Activated CD4-positive, alpha-beta T cell treated with anti-CD3 and anti-CD28 coated beads, Interleukin-2, Interleukin-6, amounts not matched to agents 100 ng/mL and 50 ng/mL, durations not matched to agents 16 hours and 8 hours (primary cell): ENCODE measurements at regions not wholly inside any gene's neighbourhood (a gene's known extent, or its start where the extent isn't known, plus 50 kb on each side); places are given as distances from the start of the nearest gene placed in this dataset.
"Not testable (repeated sequence)": the region's sequence is repeated elsewhere in the genome, so short reads cannot be mapped to it uniquely, and the experiment has no call there.

ENCODE experiments used
- DNase-seq: peaks from one replicate; pipeline ENCODE4 v3.0.0-alpha.2; 2020

DNA sequence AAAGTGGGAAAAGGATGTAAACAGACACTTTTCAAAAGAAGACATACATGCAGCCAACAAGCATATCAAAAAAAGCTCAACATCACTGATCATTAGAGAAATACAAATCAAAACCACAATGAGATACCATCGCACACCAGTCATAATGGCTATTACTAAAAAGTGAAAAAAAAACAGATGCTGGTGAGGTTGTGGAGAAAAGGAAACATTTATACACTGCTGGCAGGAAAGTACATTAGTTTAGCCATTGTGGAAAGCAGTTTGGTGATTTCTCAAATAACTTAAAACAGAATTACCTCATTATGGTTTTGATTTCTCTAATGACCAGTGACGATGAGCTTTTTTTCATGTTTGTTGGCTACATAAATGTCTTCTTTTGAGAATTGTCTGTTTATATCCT, 315.9 kb downstream of the SUCLA2 start:
- DNase-seq = not testable (repeated sequence)

DNA sequence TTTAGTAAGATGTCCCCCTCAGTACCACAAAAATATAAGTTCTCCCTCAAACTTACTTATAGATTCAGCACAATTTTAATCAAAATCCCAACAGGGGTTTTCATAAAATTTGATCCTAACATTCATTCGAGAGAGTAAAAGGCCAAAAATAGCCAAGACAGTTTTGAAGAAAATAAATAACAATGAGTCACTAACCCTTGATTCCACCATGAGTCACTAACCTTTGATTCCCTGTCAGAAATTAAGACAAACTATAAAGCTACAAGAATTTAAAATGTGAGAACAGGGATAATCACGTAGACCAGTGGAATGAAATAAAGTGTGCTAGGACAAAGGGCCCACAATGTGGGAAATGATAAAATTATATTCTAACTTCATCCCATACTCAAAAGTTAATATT, 320.3 kb downstream of the SUCLA2 start:
- no peak for DNase-seq

DNA sequence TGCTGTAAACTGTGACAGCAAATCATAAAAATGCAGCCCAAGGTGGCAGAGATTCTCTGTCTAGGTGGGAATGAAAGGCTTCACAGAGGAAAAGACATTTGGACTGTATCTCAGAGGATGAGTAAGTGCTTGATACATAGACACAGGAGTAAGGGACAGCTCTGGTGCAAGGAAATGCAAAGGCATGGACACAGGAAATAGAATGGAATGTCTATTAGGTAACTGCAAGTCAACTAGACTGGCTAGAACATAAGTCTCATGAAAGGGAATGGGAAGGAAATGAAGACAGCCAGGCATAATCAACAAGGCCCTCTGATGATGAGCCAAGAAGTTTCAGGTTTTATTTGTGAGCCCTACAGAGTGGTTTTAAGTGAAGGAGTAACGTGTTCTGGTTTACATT, 321.7 kb downstream of the SUCLA2 start:
- DNase-seq = no peak

DNA sequence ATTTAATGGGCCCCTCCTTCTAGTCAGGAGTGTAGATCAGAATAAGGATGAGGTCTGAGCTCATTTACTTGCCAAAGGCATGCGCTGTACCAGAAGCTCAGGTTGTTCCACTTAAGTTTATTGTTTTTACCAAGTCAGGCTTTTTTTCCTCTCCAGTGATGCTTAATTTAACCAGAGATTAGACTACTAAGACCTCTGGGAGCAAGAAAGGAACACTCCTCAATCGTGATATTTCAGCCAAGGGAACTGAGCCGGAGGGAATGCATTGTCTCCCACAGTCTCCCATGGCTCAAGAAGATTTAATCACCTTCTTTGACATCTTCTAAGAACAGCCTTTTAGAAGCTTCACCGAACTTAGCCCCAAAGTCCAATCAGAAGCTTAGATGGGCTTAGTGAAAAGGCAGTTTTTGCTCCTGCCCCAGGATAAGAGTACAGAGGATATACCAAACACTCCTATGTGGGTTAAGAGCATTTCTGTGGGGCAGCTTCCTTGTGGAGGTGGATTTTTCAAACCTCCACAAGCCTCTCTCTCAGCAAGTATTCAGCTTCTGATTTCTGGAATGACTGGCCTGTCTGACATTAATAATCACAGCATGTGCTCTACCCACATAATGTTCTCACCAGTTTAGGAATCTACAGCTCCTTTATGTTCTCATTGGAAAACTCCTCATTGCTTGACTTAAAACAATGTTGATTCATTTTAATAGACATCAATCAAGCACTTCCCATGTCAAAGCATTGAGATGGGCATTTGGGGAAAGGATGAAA, 322.7 kb downstream of the SUCLA2 start:
- no peak for DNase-seq

DNA sequence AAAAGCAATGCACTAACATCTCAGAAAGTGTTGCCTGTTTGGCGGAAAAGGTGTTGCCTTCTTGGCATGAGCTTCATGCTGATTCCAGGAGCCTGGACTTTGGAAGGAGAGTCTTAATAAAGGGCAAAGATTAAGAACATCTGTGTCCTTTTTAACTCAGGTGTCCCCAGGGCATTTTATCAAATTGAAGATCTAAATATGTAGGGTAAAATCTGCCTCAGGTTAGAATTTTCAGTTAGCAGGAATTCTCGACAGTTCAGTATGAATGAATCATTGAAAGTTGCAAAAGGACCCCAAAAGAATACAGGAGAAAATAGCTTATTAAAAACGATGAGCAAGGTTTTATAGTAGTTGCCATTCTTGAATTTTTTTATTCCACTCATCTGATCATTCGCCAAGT, 325.2 kb downstream of the SUCLA2 start:
- DNase-seq = no peak

DNA sequence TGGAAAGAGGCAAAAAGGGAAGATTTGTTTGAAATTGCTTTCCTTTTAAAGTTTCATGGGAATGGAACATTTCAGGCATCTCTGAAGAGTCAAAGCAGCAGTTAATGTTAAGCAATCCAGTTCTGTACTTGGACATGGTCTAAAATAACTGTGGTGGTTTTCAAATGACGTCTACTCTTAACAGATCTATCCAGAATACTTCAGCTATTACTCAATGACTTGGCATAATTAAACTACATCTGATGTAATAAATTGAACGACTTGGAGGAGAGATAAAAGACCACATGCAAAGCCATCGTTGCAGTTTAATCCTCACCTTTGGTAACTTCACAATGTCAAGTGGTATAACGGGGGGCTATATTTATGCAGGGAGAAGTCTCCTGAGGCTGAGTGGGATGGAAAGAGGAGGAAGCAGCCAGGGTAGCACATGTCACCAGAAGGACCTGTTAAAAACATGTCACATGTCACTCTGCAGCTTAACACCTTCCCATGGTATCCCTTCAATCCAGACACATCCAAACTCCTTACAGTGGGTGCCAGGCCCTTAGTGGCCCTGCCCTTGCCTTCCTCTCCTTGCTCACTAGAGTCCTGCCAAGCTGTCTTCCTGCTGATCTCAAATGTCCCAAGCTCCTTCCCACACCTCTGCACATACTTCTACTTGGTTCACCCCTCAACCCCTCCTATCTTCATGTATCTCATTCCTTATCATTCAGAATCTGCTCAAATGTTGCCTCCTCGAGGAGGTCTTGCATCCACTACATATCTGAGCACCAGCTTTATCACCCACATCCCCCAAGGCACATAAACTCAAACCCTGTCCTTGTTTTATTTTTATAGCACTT, 327.8 kb downstream of the SUCLA2 start:
- no peak for DNase-seq

DNA sequence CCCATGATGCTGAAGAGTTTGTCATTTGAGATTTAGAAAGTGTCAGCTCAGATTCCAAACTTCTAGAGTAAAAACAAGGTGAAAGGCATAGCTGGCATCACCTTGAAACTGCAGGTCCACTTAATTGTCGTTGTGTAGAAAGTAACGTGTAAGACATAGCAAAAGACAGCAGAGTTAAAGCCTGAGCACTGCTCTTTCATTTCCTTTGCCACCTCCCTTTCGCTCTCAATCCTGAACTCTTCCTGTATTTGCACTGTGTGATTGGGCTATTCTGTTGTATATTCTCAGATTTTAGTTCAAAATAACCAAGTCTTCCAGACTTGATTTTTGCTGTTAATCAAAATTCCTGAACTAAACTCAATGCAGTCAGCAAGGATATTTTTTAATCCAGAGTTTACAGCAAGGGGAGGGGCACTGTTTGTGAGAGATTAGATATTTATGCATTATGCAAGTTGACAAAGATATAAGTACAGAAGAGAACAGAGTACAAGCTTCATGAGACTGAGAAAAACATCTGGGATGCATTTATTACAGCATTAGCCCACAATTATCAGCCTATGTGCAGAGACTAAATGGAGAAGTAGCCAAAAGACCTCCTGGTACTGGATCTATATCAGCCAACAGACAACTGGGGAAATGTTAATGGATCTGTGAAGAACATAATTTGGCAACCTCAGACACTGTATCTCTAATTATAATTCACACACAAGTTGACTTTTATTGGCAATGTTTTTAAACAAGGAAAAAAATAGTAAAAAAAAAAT, 328.6 kb downstream of the SUCLA2 start:
- no peak for DNase-seq

DNA sequence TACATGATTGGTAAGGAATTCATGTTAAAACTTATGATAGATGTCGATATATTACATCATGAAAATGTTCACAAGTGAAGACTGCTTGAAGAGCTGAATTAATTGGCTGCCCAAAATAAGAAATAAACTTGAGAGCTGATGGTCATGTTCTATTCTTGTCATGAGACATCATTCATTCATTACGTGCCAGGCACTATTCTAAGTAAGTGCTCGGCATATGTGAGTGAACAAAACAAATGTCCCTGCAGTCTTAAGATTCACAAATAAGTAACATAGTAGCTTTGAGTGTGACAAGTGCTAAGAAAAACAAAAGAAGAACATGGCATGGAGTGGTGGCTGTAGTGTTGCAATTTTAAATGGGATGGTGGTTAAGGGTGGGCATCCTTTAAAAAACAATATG, 329.3 kb downstream of the SUCLA2 start:
- no peak for DNase-seq

DNA sequence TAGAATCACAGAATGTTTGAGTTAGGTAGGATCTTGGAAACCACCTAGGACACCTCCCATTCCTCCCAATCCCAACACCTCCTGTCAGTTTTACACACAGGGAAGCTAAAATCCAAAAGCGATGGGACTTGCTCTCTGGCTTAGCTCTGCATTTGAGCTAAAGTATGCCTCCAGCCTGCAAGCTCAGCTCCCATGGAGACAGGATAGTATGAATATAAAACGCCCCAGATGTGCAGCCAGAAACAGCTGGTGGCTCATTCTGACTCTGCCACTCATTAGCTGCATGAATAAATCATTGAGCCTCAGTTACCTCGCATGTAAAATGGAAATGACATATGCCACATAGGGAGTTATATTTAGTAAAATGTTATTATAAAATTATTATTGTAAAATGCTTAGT, 336.0 kb downstream of the SUCLA2 start:
- no peak for DNase-seq

DNA sequence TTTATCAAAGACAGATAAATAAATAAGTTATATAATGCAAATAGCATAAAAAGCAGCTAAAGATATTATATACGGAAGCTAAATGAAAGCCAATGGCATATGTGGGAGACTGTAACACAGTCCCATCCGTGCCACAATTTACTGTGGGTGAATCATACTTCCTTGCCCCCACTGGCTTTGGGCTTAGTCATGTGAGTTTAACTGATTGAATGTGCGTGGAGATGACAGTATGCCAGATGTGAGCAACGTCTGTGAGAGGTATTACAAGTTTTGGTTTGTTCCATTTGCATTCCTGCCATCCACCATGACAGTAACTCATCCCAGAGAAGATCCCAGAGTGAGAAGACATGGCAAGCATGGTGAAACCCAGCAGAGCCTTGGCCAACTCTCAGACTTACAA, 340.0 kb downstream of the SUCLA2 start:
- no peak for DNase-seq

DNA sequence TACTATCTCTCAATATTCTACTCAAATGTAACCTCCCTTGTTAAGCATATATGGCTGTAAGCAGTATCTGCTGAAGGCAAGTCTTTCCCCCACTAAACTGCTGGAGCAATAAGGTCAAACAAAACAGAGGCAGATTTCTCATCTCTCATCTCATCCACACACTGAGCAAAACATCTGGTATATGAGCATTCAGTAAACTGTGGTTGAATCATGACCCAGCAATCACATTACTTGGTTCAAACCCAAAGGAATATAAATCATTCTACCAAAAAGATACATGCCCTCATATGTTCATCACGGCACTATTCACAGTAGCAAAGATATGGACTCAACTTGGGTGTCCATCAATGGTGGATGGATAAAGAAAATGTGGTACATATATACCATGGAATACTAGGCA, 344.4 kb downstream of the SUCLA2 start:
- no peak for DNase-seq

DNA sequence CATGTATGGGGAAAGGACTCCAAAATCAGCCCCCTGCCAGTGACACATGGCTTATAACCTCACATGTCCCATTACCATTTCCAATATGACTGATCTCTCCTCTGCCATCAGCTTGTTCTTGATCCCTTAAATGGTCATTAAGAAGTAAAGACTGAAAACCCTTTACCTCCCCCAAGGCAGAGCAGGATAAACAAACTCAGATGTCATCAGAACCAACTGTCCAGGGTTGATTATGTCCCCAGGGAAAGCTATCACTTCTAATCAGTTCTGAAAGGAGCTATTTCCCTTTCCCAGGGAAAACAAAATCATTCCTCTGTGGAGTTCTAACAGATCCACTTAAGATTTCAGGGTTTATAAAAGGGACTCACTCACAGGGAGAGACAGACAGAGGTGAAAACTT, 350.9 kb downstream of the SUCLA2 start:
- no peak for DNase-seq

DNA sequence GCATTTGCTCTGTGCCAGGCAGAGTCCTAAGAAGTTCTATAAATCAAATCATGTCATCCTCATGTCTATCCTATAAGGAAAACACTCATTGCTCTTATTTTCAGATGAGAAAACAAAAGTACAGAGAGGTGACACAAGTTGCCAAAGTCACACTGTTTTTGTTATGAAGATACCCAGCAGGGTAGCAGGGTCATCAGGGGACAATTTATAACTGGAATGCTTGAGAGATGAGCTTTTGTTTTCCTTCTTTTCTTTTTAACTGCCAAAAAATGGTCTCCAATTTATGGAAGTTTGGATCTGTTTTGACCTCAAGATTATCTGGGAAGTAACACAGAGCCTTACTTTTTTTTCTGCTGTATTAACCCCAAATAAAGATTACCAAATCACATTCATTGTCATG, 354.1 kb downstream of the SUCLA2 start:
- DNase-seq = no peak

DNA sequence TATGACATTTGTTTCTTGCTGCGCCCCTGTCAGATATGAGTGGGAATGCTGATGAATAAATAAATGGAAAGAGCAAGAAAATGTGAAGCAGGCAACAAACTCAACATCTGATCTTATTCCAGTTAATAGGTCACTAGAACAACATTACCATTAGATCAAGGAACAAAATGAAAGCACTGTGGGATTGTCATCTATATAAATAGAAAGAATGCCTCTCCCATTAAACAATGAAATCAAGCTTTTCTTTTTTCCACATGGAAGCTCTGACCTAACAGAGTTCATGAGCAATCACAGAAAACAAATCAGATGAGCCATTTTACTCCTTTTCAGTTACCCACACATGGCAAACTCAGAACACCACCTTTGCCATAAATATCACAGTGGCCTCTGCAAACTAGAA, 354.8 kb downstream of the SUCLA2 start:
- no peak for DNase-seq

DNA sequence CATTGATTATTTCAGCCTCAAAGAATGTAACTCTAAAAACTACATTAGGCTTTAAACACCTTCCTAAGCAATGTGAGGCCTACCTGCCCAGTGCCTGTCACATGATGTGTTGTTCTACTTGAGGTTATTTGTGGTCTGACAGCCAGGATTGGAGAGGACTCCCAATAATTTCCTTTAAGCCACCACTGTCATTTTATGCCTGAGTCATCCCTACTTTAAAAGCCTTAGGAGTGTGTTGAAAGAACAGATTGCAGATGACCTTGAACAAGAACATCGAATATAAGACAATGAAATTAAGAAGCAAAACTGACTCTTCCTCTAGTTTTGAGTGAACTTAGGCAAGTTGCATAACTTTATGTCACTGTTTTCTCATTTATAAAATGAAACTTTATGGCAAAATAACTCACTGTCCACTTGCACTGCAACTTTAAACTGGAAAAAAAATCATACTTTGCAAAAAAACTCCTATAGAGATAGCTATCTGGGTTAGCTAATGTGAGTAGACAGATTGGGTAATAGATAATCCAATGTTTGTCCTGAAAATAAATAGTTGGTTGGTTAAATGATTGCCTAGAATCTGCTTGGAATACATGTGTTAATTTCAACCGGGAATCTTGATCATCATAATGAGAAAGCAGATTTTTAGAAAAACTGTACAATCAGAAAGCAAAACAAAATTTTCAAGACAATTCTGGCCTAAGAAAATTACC, 361.2 kb downstream of the SUCLA2 start:
- DNase-seq = no peak

DNA sequence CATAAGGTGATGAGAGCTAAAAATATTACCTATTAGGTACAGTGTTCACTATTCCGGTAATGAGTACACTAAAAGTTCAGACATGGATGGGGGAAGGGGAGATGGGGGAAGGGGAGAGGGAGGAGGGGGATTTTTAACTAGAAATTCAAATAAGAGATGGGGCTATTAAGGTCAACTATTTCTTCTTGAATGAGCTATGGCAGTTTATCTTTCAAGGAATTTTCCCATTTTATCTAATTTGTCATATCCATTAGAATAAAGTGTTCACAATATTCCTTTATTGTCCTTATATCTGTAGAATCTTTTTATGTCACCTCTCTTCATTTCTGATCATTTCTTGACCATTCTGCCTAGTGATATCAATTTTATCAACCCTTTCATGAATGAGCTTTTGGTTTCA, 362.4 kb downstream of the SUCLA2 start:
- no peak for DNase-seq

DNA sequence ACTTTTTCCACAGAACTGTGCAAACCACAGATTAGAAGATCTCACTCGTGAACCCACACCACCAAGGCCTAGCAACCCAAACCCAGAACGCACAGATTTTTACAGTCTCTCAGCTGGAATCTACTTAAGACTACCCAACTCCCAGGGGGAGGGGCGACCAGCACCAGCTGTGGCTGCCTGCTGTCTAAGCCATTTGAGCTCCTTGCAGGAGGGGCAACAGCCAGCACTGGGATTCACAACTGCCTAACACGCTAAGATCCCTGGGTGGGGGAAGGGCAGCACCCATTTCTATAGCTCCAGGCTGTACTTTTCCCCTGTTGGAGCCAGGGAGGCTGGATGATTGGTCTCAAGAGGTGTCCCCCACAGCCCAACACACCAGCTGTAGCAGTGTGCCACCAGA, 368.8 kb downstream of the SUCLA2 start:
- DNase-seq = no peak

DNA sequence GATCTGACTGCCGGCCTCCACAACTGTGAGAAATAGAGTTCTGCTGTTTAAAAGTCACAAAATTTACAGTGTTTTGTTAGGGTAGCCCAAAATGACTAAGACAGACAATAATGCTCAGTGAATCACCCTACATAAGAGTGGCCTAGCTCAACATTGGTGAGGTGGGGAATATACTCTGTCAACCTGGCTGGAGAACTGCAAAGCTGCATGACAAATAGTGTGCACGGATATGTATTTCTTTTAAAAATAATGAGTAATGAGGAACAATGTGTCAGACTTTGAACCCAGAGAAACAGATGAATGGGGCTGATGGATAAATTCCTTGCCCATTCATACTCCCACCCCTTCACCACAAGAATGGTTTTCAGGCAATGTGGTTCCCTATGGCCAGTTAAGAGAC, 372.4 kb downstream of the SUCLA2 start:
- DNase-seq = no peak

DNA sequence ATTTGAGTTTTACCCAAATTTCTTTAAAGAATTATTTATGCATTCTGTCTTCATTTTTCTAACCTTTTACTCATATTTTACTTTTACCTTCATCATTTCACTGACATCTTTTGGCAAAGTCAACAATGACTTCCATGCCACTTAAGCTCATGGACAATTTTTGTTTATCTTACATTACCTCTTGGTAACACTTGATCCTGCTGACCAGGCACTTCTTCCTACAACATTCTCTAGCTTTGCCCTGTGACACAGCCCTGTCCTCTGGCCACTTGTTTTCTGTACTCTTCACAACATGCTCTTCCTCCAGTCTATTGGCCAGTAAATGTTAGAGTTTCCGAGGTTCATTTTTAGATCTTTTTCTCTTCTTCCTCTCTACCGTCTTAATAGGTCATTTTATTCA, 377.2 kb downstream of the SUCLA2 start:
- no peak for DNase-seq

DNA sequence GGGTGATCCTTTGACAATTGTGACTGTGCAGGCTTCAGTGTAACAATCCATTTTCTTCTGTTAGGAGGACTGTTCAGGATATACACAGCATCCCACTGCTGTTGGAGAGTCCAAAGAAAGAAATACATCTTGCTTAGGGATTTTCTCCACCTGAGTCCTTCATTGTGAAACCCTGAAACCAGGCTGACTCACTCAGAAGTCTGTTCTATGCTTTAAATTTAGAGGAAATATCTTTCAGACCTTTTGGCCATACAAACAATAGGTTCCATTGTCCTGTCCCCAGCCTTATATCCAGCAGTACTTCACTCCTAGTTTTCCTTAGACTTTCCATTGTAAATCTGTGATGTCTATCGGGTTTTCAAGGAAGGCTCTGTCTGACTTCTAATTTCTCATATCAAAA, 379.1 kb downstream of the SUCLA2 start:
- DNase-seq = no peak

DNA sequence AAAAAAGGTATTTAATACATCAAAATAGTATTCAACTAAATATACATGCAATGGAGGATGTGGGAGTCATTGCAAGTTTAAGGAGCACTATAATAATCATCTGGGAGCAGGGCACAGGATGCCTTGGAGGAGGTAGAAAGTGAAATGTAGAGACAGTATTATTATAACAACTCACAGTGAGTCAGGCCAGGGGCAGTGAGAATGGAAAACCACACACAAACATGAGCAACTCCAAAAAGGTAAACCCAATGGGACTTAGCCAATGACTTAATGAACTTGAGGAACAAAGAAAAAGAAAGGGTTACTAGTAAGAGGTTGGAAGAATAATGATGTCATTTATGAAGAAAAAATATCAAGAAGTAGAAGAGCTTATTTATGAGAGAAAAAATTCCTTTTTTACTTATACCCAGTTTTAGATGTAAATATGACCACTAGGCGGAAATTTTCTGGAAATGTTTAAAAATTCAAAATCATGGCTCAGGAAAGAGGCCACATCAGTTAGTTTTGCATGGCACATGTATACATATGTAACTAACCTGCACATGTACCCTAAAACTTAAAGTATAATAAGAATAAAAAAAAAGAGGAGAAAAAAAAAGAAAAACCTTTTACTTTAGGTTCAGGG, 389.3 kb downstream of the SUCLA2 start:
- DNase-seq = no peak

DNA sequence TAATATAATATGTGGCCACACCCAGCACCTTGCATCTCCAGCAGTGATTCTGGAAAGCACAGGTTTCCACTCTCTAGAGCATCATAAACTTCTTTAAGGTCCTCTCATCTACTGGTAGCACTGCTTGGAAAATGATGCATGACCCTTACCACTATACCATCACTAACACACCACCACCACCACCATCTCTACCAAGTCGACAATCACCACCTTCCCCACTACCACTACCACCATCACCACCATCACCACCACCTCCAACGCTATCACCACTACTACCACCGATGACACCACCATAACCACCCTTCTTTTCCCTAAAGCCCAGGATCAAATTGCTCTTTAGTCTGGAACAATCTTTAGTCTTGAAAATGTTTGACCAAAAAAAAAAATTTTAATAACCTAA, 390.4 kb downstream of the SUCLA2 start:
- DNase-seq = no peak

DNA sequence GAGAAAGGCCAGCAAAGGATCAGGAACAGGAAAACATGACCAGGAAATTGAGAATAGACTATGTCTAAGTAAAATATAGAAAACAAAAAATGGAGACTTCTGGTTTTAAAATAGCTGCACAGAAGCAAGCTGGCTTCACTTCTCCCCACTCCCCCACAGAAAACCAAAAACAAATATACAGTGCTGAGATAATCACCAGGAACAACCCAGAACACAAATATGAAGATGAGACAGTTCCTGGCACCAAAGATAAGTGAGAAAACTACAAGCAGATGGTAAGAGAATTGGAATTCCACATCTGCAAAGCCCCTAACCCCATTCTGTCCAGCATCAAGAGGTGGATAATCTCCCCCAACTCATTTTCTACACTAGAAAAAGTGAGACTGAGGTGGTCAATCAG, 397.7 kb downstream of the SUCLA2 start:
- no peak for DNase-seq
